8988T (cell line): ENCODE measurements at regions not wholly inside any gene's neighbourhood (a gene's known extent, or its start where the extent isn't known, plus 50 kb on each side); places are given as distances from the start of the nearest gene placed in this dataset.
"Not testable (repeated sequence)": the region's sequence is repeated elsewhere in the genome, so short reads cannot be mapped to it uniquely, and the experiment has no call there.

Experiments
- DNase-seq: peaks from one replicate; pipeline ENCODE4 v3.0.0; 2011

- DNase-seq = no peak
These were observed 128.4 kb upstream of the GOT2 start for GRCh38 chr16:58862334-58863021.

GRCh38 chr16:58859958-58860669, 126.0 kb upstream of the GOT2 start:
- no peak for DNase-seq

DNA sequence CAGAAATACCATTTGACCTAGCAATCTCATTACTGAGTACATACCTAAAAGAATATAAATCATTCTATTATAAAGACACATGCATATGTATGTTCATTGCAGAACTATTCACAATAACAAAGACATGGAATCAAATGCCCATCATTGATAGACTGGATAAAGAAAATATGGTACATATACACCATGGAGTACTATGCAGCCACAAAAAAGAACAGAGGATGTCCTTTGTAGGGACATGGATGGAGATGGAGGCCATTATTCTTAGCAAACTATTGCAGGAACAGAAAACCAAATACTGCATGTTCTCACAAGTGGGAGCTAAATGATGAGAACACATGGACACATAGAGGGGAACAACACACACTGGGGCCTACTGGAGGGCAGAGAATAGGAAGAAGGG, 124.5 kb upstream of the GOT2 start:
- DNase-seq = not testable (repeated sequence)

GRCh38 chr16:58855291-58855863, 121.3 kb upstream of the GOT2 start:
- DNase-seq = no peak

DNA sequence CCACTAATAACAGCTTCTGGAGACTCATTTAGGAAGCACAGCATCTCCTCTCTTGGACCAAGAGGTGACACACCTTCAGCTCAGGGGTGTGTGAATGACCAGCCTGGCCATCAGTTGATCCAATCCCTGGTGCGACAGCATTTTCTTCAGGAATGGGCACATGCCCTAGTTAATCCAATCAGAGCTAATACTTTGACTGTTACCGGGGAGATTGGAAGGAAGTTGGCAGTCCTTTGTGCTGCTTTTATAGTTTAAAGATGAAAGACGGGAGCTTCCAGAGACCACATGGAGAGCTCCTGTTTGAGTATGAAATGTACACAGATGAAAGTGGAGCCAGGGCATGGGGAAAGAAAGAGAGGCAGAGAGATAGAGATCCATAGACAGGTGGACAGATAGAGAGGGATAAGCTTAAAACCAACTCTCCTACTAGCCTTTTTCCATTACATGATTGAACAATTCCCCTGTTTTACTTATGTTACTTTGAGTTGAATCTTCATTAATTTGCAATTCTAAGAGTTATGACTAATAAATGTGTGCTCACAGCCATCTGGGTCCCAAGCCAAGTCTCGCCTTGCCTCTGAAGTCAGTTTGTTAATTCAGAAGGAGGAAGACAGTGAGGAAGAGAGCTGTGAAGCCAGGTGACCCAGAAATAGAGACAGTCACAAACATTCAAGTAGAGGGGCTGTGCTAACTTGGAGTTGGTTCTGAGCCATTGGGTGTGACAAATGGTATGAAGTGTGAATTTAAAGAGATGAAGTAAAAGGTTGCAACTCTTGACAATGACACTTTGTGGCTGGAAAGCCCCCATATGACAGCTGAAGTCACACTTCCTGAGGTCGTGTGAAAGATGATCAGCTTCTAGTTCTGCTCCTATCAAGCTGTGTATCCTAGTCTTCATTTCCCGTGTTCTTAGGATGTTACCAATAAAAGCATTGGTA, 120.0 kb upstream of the GOT2 start:
- no peak for DNase-seq

DNA sequence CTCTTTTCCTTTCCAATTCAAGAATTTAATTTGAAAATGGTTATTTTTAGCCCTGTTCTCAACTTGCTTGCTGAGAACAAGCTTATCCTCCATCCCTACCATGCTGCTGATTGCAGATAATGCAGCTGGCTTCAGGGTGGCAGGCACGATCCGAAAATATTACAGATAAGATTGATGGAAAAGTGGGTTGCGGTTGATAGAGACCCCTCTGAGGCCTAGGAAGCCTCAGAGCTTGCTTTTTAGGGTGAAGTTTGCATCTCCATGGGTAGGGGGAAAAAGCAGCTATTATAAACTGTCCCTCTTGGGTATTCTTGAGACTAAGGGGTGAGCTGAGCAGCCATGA, 116.5 kb upstream of the GOT2 start:
- DNase-seq = no peak

GRCh38 chr16:58850019-58850677, 116.0 kb upstream of the GOT2 start:
- no peak for DNase-seq

- no peak for DNase-seq
These were observed 114.5 kb upstream of the GOT2 start for GRCh38 chr16:58848662-58849002.

- no peak for DNase-seq
These were observed 114.0 kb upstream of the GOT2 start for GRCh38 chr16:58847902-58848661.

GRCh38 chr16:58846226-58846625, 112.1 kb upstream of the GOT2 start:
- not testable (repeated sequence) for DNase-seq

DNA sequence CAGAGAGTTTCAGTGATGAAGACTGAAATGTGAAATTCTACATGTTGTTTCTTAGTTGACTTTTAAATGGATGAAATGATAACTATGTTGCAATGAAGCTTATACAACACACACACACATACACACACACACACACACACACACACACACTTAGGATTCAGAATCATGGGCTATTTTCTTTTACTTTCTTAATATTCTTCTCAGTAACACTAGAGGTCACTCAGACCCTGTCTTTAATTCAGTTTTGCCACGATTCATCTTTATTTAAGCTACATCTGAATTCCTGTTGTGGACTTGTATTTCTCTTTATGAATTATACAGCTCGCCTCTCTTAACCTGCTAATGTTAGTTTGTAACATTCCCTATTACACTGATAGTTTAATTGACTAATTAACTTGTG, 109.6 kb upstream of the GOT2 start:
- DNase-seq = no peak

DNA sequence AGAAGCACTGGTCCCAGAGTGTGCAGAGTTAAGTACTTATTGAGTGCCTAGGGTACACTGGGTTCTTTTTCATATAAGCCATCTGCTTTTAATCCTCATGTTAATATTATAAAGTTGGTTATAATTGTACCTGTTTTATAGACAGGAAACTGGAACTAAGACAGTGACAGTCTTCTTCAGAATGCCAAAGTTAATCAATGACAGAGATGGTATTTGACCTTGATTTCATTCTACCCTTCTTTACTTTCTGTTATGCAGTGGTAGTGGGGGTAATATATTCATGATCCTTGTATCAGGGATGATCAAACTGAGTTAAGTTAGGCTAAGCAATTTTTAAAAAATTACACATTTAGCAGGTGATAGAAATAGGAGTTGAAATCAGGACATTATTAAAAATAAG, 108.6 kb upstream of the GOT2 start:
- DNase-seq = no peak

DNA sequence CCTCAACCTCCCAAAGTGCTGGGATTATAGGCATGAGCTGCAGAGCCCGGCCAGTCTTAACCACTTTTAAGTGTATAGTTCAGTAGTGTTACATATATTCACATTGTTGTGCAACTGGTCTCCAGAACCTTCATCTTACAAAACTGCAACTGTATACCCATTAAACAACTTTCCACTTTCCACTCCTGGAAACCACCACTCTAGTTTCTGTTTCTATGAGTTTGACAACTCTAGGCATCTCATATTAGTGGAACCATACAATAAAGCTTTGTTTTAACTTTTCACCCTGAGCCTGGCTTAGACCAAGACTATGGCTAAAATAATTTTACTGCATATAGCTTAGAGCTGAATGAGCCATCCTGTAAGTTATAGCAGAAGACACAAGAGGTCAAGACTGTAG, 108.0 kb upstream of the GOT2 start:
- DNase-seq = no peak

DNA sequence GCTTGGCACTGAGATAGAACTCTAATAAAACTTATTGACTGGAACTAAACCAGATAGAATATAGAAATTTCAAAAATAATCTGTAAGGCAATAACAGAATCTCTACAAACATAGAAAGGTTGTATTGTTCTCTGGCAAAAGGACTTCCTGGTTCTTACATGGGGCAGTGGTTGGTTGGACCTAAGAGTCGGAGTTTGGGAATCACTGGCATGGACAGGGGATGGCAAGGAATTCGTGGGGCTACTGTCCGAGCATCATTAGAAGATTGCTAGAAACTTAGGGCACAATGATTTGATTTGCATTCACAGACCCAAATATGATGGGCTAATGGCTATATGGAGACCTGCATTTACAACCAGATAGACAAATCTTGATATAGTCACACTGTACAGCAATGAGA, 103.8 kb upstream of the GOT2 start:
- no peak for DNase-seq

DNA sequence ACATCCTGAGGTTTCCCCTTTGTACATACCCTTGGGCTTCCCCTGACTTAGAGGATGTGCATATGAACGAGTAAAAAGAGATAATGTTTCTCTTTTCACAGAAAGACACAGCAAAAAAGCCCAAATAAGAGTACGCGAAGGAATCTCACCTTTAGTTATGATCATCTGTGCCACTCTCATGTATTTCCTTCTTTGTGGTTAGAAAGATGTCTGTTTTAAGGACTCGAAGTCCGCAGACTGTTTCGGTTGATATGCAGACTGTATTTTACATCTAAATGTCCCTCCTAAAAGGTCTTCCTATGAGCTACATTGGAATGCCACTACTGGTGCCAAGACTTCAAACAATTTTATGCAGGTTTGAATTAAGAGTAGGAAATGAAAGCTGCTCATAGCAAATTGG, 102.3 kb upstream of the GOT2 start:
- no peak for DNase-seq

- no peak for DNase-seq
These were observed 98.3 kb upstream of the GOT2 start for GRCh38 chr16:58832386-58832895.

DNA sequence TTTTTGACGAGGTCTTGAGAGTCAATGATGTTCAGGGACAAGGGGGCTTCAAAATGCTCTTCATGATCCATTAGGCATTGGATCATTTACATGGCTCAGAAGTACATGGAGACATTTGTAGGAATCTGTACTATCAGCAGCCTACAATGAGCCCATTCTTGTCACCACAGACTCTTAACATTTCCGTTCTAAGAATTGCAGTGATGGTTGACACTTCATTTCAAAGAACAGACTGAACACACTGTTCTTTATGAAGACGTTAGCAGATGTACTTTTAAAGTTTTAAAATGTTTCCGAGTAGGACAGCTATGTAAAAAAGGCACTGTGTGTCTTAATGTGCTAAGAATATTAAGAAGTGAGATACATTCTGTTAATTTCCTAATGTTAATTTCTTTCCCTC, 97.3 kb upstream of the GOT2 start:
- DNase-seq = no peak

- DNase-seq = no peak
These were observed 94.9 kb upstream of the GOT2 start for GRCh38 chr16:58828901-58829545.

GRCh38 chr16:58824201-58824600, 90.1 kb upstream of the GOT2 start:
- DNase-seq = no peak

GRCh38 chr16:58821886-58822285, 87.8 kb upstream of the GOT2 start:
- no peak for DNase-seq

GRCh38 chr16:58820411-58820810, 86.3 kb upstream of the GOT2 start:
- no peak for DNase-seq
